PFSK-1 (cell line): ENCODE measurements at regions not wholly inside any gene's neighbourhood (a gene's known extent, or its start where the extent isn't known, plus 50 kb on each side); places are given as distances from the start of the nearest gene placed in this dataset.

Experiments used
- SIN3A ChIP-seq: IDR thresholded peaks from 2 replicates; pipeline ENCODE4 v1.6.1; 2012; ENCODE audit warnings: mild to moderate bottlenecking, low read length, moderate library complexity, borderline replicate concordance; ENCODE audit not compliant: insufficient read depth
- TAF1 ChIP-seq: IDR thresholded peaks from 2 replicates; pipeline ENCODE4 v1.6.1; 2012; ENCODE audit warnings: low read length, control low read depth, borderline replicate concordance; ENCODE audit not compliant: insufficient read depth

GRCh38 chr6:86079938-86080337 lies 437.3 kb upstream of the SYNCRIP start:
- no peak for TF ChIP-seq TAF1
- no peak for TF ChIP-seq SIN3A
